Neuronal stem cell (in vitro differentiated cells): ENCODE measurements at regions not wholly inside any gene's neighbourhood (a gene's known extent, or its start where the extent isn't known, plus 50 kb on each side); places are given as distances from the start of the nearest gene placed in this dataset.

Source experiments
- DNase-seq: peaks from one replicate; pipeline ENCODE4 v3.0.0-alpha.2; 2013; ENCODE audit warnings: low spot score
- H2AFZ ChIP-seq: one replicate; pipeline ENCODE4 v1.6.1; 2013; ENCODE audit warnings: mild to moderate bottlenecking, low read length, inconsistent platforms
- H2AK5ac ChIP-seq: 2 replicates; pipeline ENCODE4 v1.6.1; 2013; ENCODE audit warnings: low read depth, mild to moderate bottlenecking, inconsistent platforms, low read length, moderate library complexity, mixed read lengths
- H2BK120ac ChIP-seq: 2 replicates; pipeline ENCODE4 v1.6.1; 2013; ENCODE audit warnings: low read depth, mild to moderate bottlenecking, inconsistent platforms, low read length, moderate library complexity, mixed read lengths
- H2BK12ac ChIP-seq: one replicate; pipeline ENCODE4 v1.6.1; 2013; ENCODE audit warnings: low read length, inconsistent platforms
- H2BK15ac ChIP-seq: 2 replicates; pipeline ENCODE4 v1.6.1; 2013; ENCODE audit warnings: mild to moderate bottlenecking, low read length, inconsistent platforms, mixed read lengths
- H2BK5ac ChIP-seq: one replicate; pipeline ENCODE4 v1.6.1; 2013; ENCODE audit warnings: inconsistent platforms, mild to moderate bottlenecking, low read length, moderate library complexity
- H3K14ac ChIP-seq: one replicate; pipeline ENCODE4 v1.6.1; 2013; ENCODE audit warnings: low read length, inconsistent platforms
- H3K18ac ChIP-seq: 2 replicates; pipeline ENCODE4 v1.6.1; 2013; ENCODE audit warnings: low read length, inconsistent platforms
- H3K23ac ChIP-seq: 2 replicates; pipeline ENCODE4 v1.6.1; 2013; ENCODE audit warnings: low read depth, mild to moderate bottlenecking, mixed read lengths, low read length, inconsistent platforms; ENCODE audit not compliant: poor library complexity
- H3K27ac ChIP-seq: replicated peaks from 3 replicates; pipeline ENCODE4 v1.5.1; 2013; ENCODE audit warnings: low read length, inconsistent platforms
- H3K27me3 ChIP-seq, 3 experiments: 2 replicates each; pipeline ENCODE4 v1.6.1; 2013; ENCODE audit warnings: low read length in 3 of 3, mild to moderate bottlenecking in 2 of 3, inconsistent platforms in 1 of 3, low read depth in 1 of 3, mixed read lengths in 1 of 3, moderate library complexity in 1 of 3; ENCODE audit not compliant: control insufficient read depth in 3 of 3, insufficient read depth in 3 of 3
- H3K36me3 ChIP-seq, 2 donors: replicated peaks in 1 of 2; 2 replicates each; pipeline ENCODE4 v1.6.1; 2013; ENCODE audit warnings: low read length in 2 of 2; ENCODE audit not compliant: control insufficient read depth in 2 of 2, insufficient read depth in 2 of 2
- H3K4ac ChIP-seq: 2 replicates; pipeline ENCODE4 v1.6.1; 2013; ENCODE audit warnings: inconsistent platforms, mild to moderate bottlenecking, low read length, moderate library complexity
- H3K4me1 ChIP-seq, 2 donors: 1 replicate in 1 of 2; 2 replicates in 1 of 2; pipeline ENCODE4 v1.6.1; 2013; ENCODE audit warnings: low read length in 2 of 2, low read depth in 1 of 2; ENCODE audit not compliant: control insufficient read depth in 2 of 2, insufficient read depth in 1 of 2
- H3K4me2 ChIP-seq: one replicate; pipeline ENCODE4 v1.6.1; 2013; ENCODE audit warnings: mild to moderate bottlenecking, low read length, inconsistent platforms; ENCODE audit not compliant: insufficient read depth, poor library complexity, severe bottlenecking
- H3K4me3 ChIP-seq, 2 donors: 2 replicates each; pipeline ENCODE4 v1.5.1; 2013; ENCODE audit warnings: low read length in 2 of 2, mild to moderate bottlenecking in 2 of 2, inconsistent platforms in 1 of 2, moderate library complexity in 1 of 2
- H3K79me1 ChIP-seq: one replicate; pipeline ENCODE4 v1.6.1; 2013; ENCODE audit warnings: low read depth, mild to moderate bottlenecking, inconsistent platforms, low read length, moderate library complexity
- H3K9ac ChIP-seq: one replicate; pipeline ENCODE4 v1.6.1; 2013; ENCODE audit warnings: mild to moderate bottlenecking, low read depth, low read length, inconsistent platforms; ENCODE audit not compliant: poor library complexity
- H3K9me3 ChIP-seq, 2 donors: replicated peaks in 1 of 2; 2 replicates each; pipeline versions ENCODE3 to v1.6.1; 2013; ENCODE audit warnings: low read length in 2 of 2, mild to moderate bottlenecking in 2 of 2, inconsistent platforms in 1 of 2, low read depth in 1 of 2, mixed read lengths in 1 of 2, moderate library complexity in 1 of 2; ENCODE audit not compliant: control insufficient read depth in 2 of 2, insufficient read depth in 1 of 2
- H4K8ac ChIP-seq: one replicate; pipeline ENCODE4 v1.6.1; 2013; ENCODE audit warnings: low read depth, mild to moderate bottlenecking, inconsistent platforms, low read length, moderate library complexity
- H4K91ac ChIP-seq: one replicate; pipeline ENCODE4 v1.6.1; 2013; ENCODE audit warnings: low read length, low read depth, mild to moderate bottlenecking, inconsistent platforms; ENCODE audit not compliant: poor library complexity
- WGBS, 2 donors: extraction: QIAGEN DNeasy Blood & Tissue Kit; methylation state at CpG; one replicate each; pipeline ENCODE4 v1.1.7; 2013; ENCODE audit warnings: missing lambda C conversion rate in 2 of 2, mixed read lengths in 1 of 2; ENCODE audit not compliant: insufficient read length in 2 of 2, insufficient replicate concordance in 1 of 2; ENCODE audit errors: extremely low coverage in 2 of 2; 5-methylcytosine and 5-hydroxymethylcytosine counted together

DNA sequence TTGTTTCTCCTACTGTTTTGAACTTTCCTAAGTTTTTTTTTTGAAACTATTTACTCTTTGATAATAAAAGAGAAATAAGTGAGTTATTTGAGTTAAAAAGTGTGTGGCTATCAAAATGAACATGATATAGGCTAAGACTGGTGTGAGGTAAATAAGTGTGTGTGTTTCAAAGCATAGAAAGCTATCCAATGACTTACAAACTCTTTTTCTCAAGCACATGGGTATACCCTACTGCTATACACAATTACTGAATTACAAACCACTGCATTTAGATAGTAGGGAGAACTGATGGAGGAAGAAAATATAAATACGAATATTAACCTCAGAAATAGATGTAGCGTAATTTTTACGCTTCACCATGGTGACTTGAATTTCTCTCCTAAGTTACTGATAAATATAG is 305.8 kb upstream of the ANXA10 start:
- no peak overlapping the region for H3K4me2 ChIP-seq
- no peak for DNase-seq
- H3K4me1 ChIP-seq, result peaks cover 3 to 5% of the 10 kb centered on the region in 2 donors
- no peaks in the 10 kb centered on the region for H3K79me1 ChIP-seq
- H4K91ac ChIP-seq, result no peak overlapping the region
- H3K4ac ChIP-seq, result no peak overlapping the region
- H2BK120ac ChIP-seq, result no peak overlapping the region
- WGBS, 2 donors, result no CpG with 5 or more reads among the region's 3 CpGs
- no peak overlapping the region for H2AK5ac ChIP-seq
- H3K18ac ChIP-seq, result no peak overlapping the region
- H3K14ac ChIP-seq, result no peak overlapping the region
- H3K36me3 ChIP-seq, result no peaks in the 10 kb centered on the region
- no peaks in the 10 kb centered on the region for H3K9me3 ChIP-seq
- no peak overlapping the region for H2BK15ac ChIP-seq
- H3K9ac ChIP-seq, result no peak overlapping the region
- no peak overlapping the region for H2BK12ac ChIP-seq
- H3K23ac ChIP-seq, result no peak overlapping the region
- no peak overlapping the region for H4K8ac ChIP-seq
- no peak overlapping the region for H3K4me3 ChIP-seq
- no peaks in the 10 kb centered on the region for H3K27me3 ChIP-seq
- H2AFZ ChIP-seq, result no peak overlapping the region
- no peak overlapping the region for H2BK5ac ChIP-seq
- H3K27ac ChIP-seq, result no peak overlapping the region

GRCh38 chr4:167787231-167787630 is 305.1 kb upstream of the ANXA10 start:
- Histone ChIP-seq H2BK5ac (no peak overlapping the region), H3K79me1 (no peaks in the 10 kb centered on the region), H2BK120ac (no peak overlapping the region)

GRCh38 chr4:167802463-167803212 is 289.7 kb upstream of the ANXA10 start:
- no peak overlapping the region for H3K27ac ChIP-seq
- H3K18ac ChIP-seq, result no peak overlapping the region
- no peak overlapping the region for H2BK12ac ChIP-seq
- DNase-seq, result no peak
- H3K27me3 ChIP-seq, result no peaks in the 10 kb centered on the region
- H3K23ac ChIP-seq, result no peak overlapping the region
- H2BK5ac ChIP-seq, result no peak overlapping the region
- H3K4me3 ChIP-seq, result no peak overlapping the region
- no peak overlapping the region for H3K14ac ChIP-seq
- no peaks in the 10 kb centered on the region for H3K9me3 ChIP-seq
- WGBS, 2 donors, result no CpG with 5 or more reads among the region's 3 CpGs
- H3K36me3 ChIP-seq, result no peaks in the 10 kb centered on the region
- H2AK5ac ChIP-seq, result no peak overlapping the region
- H3K9ac ChIP-seq, result no peak overlapping the region
- H2AFZ ChIP-seq, result no peak overlapping the region
- no peak overlapping the region for H4K8ac ChIP-seq
- no peak overlapping the region for H4K91ac ChIP-seq
- H3K4me2 ChIP-seq, result no peak overlapping the region
- H2BK120ac ChIP-seq, result no peak overlapping the region
- H2BK15ac ChIP-seq, result no peak overlapping the region
- H3K4ac ChIP-seq, result no peak overlapping the region
- H3K79me1 ChIP-seq, result no peaks in the 10 kb centered on the region
- H3K4me1 ChIP-seq, result peaks cover 0 to 4% of the 10 kb centered on the region in 2 donors

More at GRCh38 chr4:167787231-167787630, 305.1 kb upstream of the ANXA10 start:
- Histone ChIP-seq H3K4me1 (peaks cover 3 to 5% of the 10 kb centered on the region in 2 donors), H2BK12ac (no peak overlapping the region), H3K18ac (no peak overlapping the region), H4K8ac (no peak overlapping the region), H3K23ac (no peak overlapping the region), H2AK5ac (no peak overlapping the region), H3K4me3 (no peak overlapping the region), H3K9me3 (no peaks in the 10 kb centered on the region), H3K4ac (no peak overlapping the region), H3K36me3 (no peaks in the 10 kb centered on the region), H4K91ac (no peak overlapping the region), H2AFZ (no peak overlapping the region), H3K27me3 (no peaks in the 10 kb centered on the region), H3K9ac (no peak overlapping the region), H2BK15ac (no peak overlapping the region), H3K27ac (no peak overlapping the region), H3K4me2 (no peak overlapping the region), H3K14ac (no peak overlapping the region)
- no peak for DNase-seq
- WGBS, 2 donors, result no CpG with 5 or more reads among the region's 1 CpG

DNA sequence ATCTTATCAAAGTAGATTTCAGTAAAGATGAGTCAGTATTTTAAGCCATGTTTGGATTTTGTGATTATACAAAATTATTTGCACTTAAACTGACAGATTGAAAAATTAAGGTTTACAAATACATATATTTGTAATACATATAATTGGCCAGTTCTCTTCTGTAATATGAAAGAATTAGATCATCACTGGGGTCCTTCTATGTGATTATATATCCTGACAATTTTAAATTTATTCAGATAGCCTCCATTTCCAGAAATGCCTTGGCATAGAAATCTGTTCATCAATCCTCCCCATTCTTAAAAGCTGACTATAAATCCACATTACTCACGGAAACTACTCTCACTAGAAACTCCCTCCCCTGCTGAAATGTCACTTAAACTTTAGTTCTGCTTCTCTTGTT is 280.4 kb upstream of the ANXA10 start:
- H3K27ac ChIP-seq, result no peak overlapping the region
- H3K79me1 ChIP-seq, result no peaks in the 10 kb centered on the region
- H2AK5ac ChIP-seq, result no peak overlapping the region
- no peaks in the 10 kb centered on the region for H3K36me3 ChIP-seq
- no peak for DNase-seq
- no peak overlapping the region for H3K18ac ChIP-seq
- peaks cover 3 to 6% of the 10 kb centered on the region in 2 donors for H3K9me3 ChIP-seq
- no peak overlapping the region for H4K91ac ChIP-seq
- H4K8ac ChIP-seq, result no peak overlapping the region
- no CpG with 5 or more reads among the region's 1 CpG for WGBS, 2 donors
- no peak overlapping the region for H3K4me2 ChIP-seq
- no peak overlapping the region for H3K23ac ChIP-seq
- H2BK12ac ChIP-seq, result no peak overlapping the region
- H2BK15ac ChIP-seq, result no peak overlapping the region
- no peaks in the 10 kb centered on the region for H3K4me1 ChIP-seq
- H3K4me3 ChIP-seq, result no peak overlapping the region
- H2AFZ ChIP-seq, result no peak overlapping the region
- H2BK120ac ChIP-seq, result no peak overlapping the region
- no peak overlapping the region for H3K14ac ChIP-seq
- H2BK5ac ChIP-seq, result no peak overlapping the region
- no peak overlapping the region for H3K4ac ChIP-seq
- no peaks in the 10 kb centered on the region for H3K27me3 ChIP-seq
- H3K9ac ChIP-seq, result no peak overlapping the region
